ENCODE measurements at regions not wholly inside any gene's neighbourhood (a gene's known extent, or its start where the extent isn't known, plus 50 kb on each side); places are given as distances from the start of the nearest gene placed in this dataset.

- H3K4me1 Mint-ChIP-seq (ENCODE audit: low read depth): no peaks in the 10 kb centered on the region
Measured at GRCh38 chr11:115996125-115996807, 492.1 kb upstream of the CADM1 start.

GRCh38 chr11:115993590-115993989, 489.4 kb upstream of the CADM1 start:
- H3K27me3 Mint-ChIP-seq: peaks cover 12% of the 10 kb centered on the region
- no peak overlapping the region for H3K4me3 Mint-ChIP-seq (ENCODE audit: low read depth)
- H3K9me3 Mint-ChIP-seq (ENCODE audit: low read depth): peaks cover 7% of the 10 kb centered on the region
- H3K27ac Mint-ChIP-seq: no peak overlapping the region
- H3K4me1 Mint-ChIP-seq (ENCODE audit: low read depth): no peaks in the 10 kb centered on the region
- DNase-seq (ENCODE audit: low spot score, unreplicated experiment): no peak
- no peaks in the 10 kb centered on the region for H3K36me3 Mint-ChIP-seq (ENCODE audit: insufficient read depth)
- no peak for TF ChIP-seq CTCF (IDR thresholded peaks at IDR 0.05; ENCODE audit: unreplicated experiment)

More at GRCh38 chr11:115996125-115996807, 492.1 kb upstream of the CADM1 start:
- Mint-ChIP-seq H3K36me3 (ENCODE audit: insufficient read depth) (no peaks in the 10 kb centered on the region), H3K9me3 (ENCODE audit: low read depth) (peaks cover 5% of the 10 kb centered on the region), H3K27me3 (peaks cover 6% of the 10 kb centered on the region), H3K4me3 (ENCODE audit: low read depth) (no peak overlapping the region), H3K27ac (no peak overlapping the region)
- TF ChIP-seq CTCF (IDR thresholded peaks at IDR 0.05; ENCODE audit: unreplicated experiment): no peak
- DNase-seq (ENCODE audit: low spot score, unreplicated experiment): no peak

- TF ChIP-seq CTCF (IDR thresholded peaks at IDR 0.05; ENCODE audit: unreplicated experiment): peak; percentile 67
- DNase-seq (ENCODE audit: low spot score, unreplicated experiment): no peak
- Mint-ChIP-seq H3K36me3 (ENCODE audit: insufficient read depth) (no peaks in the 10 kb centered on the region), H3K9me3 (ENCODE audit: low read depth) (peaks cover 7% of the 10 kb centered on the region), H3K27ac (no peak overlapping the region), H3K4me1 (ENCODE audit: low read depth) (peaks cover 3% of the 10 kb centered on the region), H3K27me3 (peaks cover 17% of the 10 kb centered on the region), H3K4me3 (ENCODE audit: low read depth) (peak overlapping the region; percentile 45)
Measured at GRCh38 chr11:115990004-115990447, 485.8 kb upstream of the CADM1 start.

GRCh38 chr11:115985896-115986295, 481.7 kb upstream of the CADM1 start:
- no peak for TF ChIP-seq CTCF (IDR thresholded peaks at IDR 0.05; ENCODE audit: unreplicated experiment)
- no peaks in the 10 kb centered on the region for H3K36me3 Mint-ChIP-seq (ENCODE audit: insufficient read depth)
- no peak for DNase-seq (ENCODE audit: low spot score, unreplicated experiment)
- H3K9me3 Mint-ChIP-seq (ENCODE audit: low read depth): peaks cover 2% of the 10 kb centered on the region
- peaks cover 22% of the 10 kb centered on the region for H3K27me3 Mint-ChIP-seq
- H3K4me3 Mint-ChIP-seq (ENCODE audit: low read depth): no peak overlapping the region
- peaks cover 5% of the 10 kb centered on the region for H3K4me1 Mint-ChIP-seq (ENCODE audit: low read depth)
- H3K27ac Mint-ChIP-seq: no peak overlapping the region

- Mint-ChIP-seq H3K9me3 (ENCODE audit: low read depth) (no peaks in the 10 kb centered on the region), H3K4me1 (ENCODE audit: low read depth) (peaks cover 5% of the 10 kb centered on the region), H3K27me3 (peaks cover 23% of the 10 kb centered on the region), H3K36me3 (ENCODE audit: insufficient read depth) (no peaks in the 10 kb centered on the region), H3K27ac (no peak overlapping the region), H3K4me3 (ENCODE audit: low read depth) (no peak overlapping the region)
- no peak for TF ChIP-seq CTCF (IDR thresholded peaks at IDR 0.05; ENCODE audit: unreplicated experiment)
- DNase-seq (ENCODE audit: low spot score, unreplicated experiment): no peak
Measured at GRCh38 chr11:115984228-115984627, 480.0 kb upstream of the CADM1 start.

Data from progenitor cell of endocrine pancreas (in vitro differentiated cells).